ENCODE measurements at regions not wholly inside any gene's neighbourhood (a gene's known extent, or its start where the extent isn't known, plus 50 kb on each side); places are given as distances from the start of the nearest gene placed in this dataset.
"Not testable (repeated sequence)": the region's sequence is repeated elsewhere in the genome, so short reads cannot be mapped to it uniquely, and the experiment has no call there.

- not testable (repeated sequence) for DNase-seq (ENCODE audit: low read depth)
Measured at GRCh38 chr14:106698620-106699267, 1172.4 kb downstream of the TMEM121 start.

- DNase-seq (ENCODE audit: low read depth): not testable (repeated sequence)
Measured at GRCh38 chr14:106703651-106704050, 1177.3 kb downstream of the TMEM121 start.

- not testable (repeated sequence) for DNase-seq (ENCODE audit: low read depth)
Measured at GRCh38 chr14:106706488-106706887, 1180.1 kb downstream of the TMEM121 start.

GRCh38 chr14:106710187-106710586 lies 1183.8 kb downstream of the TMEM121 start:
- DNase-seq (ENCODE audit: low read depth): not testable (repeated sequence)

GRCh38 chr14:106712513-106712912 lies 1186.1 kb downstream of the TMEM121 start:
- not testable (repeated sequence) for DNase-seq (ENCODE audit: low read depth)

- not testable (repeated sequence) for DNase-seq (ENCODE audit: low read depth)
Measured at GRCh38 chr14:106714446-106715428, 1188.4 kb downstream of the TMEM121 start.

- not testable (repeated sequence) for DNase-seq (ENCODE audit: low read depth)
Measured at GRCh38 chr14:106717544-106717943, 1191.2 kb downstream of the TMEM121 start.

- DNase-seq (ENCODE audit: low read depth): not testable (repeated sequence)
Measured at GRCh38 chr14:106719880-106720279, 1193.5 kb downstream of the TMEM121 start.

GRCh38 chr14:106721926-106722325 lies 1195.5 kb downstream of the TMEM121 start:
- DNase-seq (ENCODE audit: low read depth): not testable (repeated sequence)

GRCh38 chr14:106722813-106723687 lies 1196.7 kb downstream of the TMEM121 start:
- DNase-seq (ENCODE audit: low read depth): not testable (repeated sequence)

GRCh38 chr14:106727962-106728361 lies 1201.6 kb downstream of the TMEM121 start:
- DNase-seq (ENCODE audit: low read depth): not testable (repeated sequence)

GRCh38 chr14:106728611-106729010 lies 1202.2 kb downstream of the TMEM121 start:
- DNase-seq (ENCODE audit: low read depth): no peak

- DNase-seq (ENCODE audit: low read depth): no peak
Measured at GRCh38 chr14:106729551-106729950, 1203.2 kb downstream of the TMEM121 start.

GRCh38 chr14:106733771-106734170 lies 1207.4 kb downstream of the TMEM121 start:
- DNase-seq (ENCODE audit: low read depth): no peak

GRCh38 chr14:106737021-106737420 lies 1210.6 kb downstream of the TMEM121 start:
- DNase-seq (ENCODE audit: low read depth): no peak

- DNase-seq (ENCODE audit: low read depth): no peak
Measured at GRCh38 chr14:106738075-106738474, 1211.7 kb downstream of the TMEM121 start.

GRCh38 chr14:106738598-106739258 lies 1212.3 kb downstream of the TMEM121 start:
- not testable (repeated sequence) for DNase-seq (ENCODE audit: low read depth)

- DNase-seq (ENCODE audit: low read depth): not testable (repeated sequence)
Measured at GRCh38 chr14:106741086-106741827, 1214.9 kb downstream of the TMEM121 start.

- DNase-seq (ENCODE audit: low read depth): not testable (repeated sequence)
Measured at GRCh38 chr14:106745016-106745767, 1218.8 kb downstream of the TMEM121 start.

- DNase-seq (ENCODE audit: low read depth): not testable (repeated sequence)
Measured at GRCh38 chr14:106750089-106750488, 1223.7 kb downstream of the TMEM121 start.
